HG03175 (cell line): ENCODE measurements at regions not wholly inside any gene's neighbourhood (a gene's known extent, or its start where the extent isn't known, plus 50 kb on each side); places are given as distances from the start of the nearest gene placed in this dataset.

Experiments used
- ATAC-seq: cut with Tn5 transposase; IDR thresholded peaks from one replicate; pipeline ENCODE4 v1.9.1; 2021; ENCODE audit warnings: mild to moderate bottlenecking, moderate library complexity; ENCODE audit not compliant: unreplicated experiment

GRCh38 chr11:112730591-112730990 is 230.6 kb upstream of the NCAM1 start:
- no peak for ATAC-seq

GRCh38 chr11:112731538-112731937 is 229.7 kb upstream of the NCAM1 start:
- ATAC-seq: no peak

- ATAC-seq: no peak
These were observed 229.2 kb upstream of the NCAM1 start for GRCh38 chr11:112732031-112732430.

GRCh38 chr11:112734207-112734606 is 227.0 kb upstream of the NCAM1 start:
- ATAC-seq: no peak

GRCh38 chr11:112735470-112735869 is 225.8 kb upstream of the NCAM1 start:
- no peak for ATAC-seq

- ATAC-seq: no peak
These were observed 217.2 kb upstream of the NCAM1 start for GRCh38 chr11:112744041-112744440.

GRCh38 chr11:112745973-112746372 is 215.2 kb upstream of the NCAM1 start:
- no peak for ATAC-seq

GRCh38 chr11:112748252-112748651 is 213.0 kb upstream of the NCAM1 start:
- ATAC-seq: no peak

- no peak for ATAC-seq
These were observed 212.3 kb upstream of the NCAM1 start for GRCh38 chr11:112748713-112749543.

GRCh38 chr11:112751329-112751728 is 209.9 kb upstream of the NCAM1 start:
- ATAC-seq: no peak

GRCh38 chr11:112751772-112752171 is 209.4 kb upstream of the NCAM1 start:
- no peak for ATAC-seq

GRCh38 chr11:112752563-112752962 is 208.7 kb upstream of the NCAM1 start:
- no peak for ATAC-seq

GRCh38 chr11:112753706-112754105 is 207.5 kb upstream of the NCAM1 start:
- no peak for ATAC-seq

GRCh38 chr11:112759418-112759817 is 201.8 kb upstream of the NCAM1 start:
- no peak for ATAC-seq

GRCh38 chr11:112760396-112761059 is 200.7 kb upstream of the NCAM1 start:
- no peak for ATAC-seq

GRCh38 chr11:112761911-112762706 is 199.1 kb upstream of the NCAM1 start:
- ATAC-seq: no peak

- ATAC-seq: no peak
These were observed 198.5 kb upstream of the NCAM1 start for GRCh38 chr11:112762707-112763090.

- ATAC-seq: no peak
These were observed 195.9 kb upstream of the NCAM1 start for GRCh38 chr11:112765337-112765736.

- no peak for ATAC-seq
These were observed 192.1 kb upstream of the NCAM1 start for GRCh38 chr11:112769170-112769569.

GRCh38 chr11:112769584-112769983 is 191.6 kb upstream of the NCAM1 start:
- ATAC-seq: no peak

GRCh38 chr11:112770033-112770432 is 191.2 kb upstream of the NCAM1 start:
- ATAC-seq: no peak

GRCh38 chr11:112770487-112770886 is 190.7 kb upstream of the NCAM1 start:
- no peak for ATAC-seq
